IMR-90 (cell line): ENCODE measurements at regions not wholly inside any gene's neighbourhood (a gene's known extent, or its start where the extent isn't known, plus 50 kb on each side); places are given as distances from the start of the nearest gene placed in this dataset. TPM values are rescaled to one million over a fixed set of nuclear protein-coding genes. Genes with fewer than 3 reads are reported as not detected.

Experiments
- ATAC-seq: fragments of 200-7000 bp; cut with Tn5 transposase; 2 replicates; pipeline ENCODE4 v1.9.1; 2020; ENCODE audit warnings: low read depth, mild to moderate bottlenecking, moderate library complexity
- BruUV-seq: library from RNA; stranded (reverse); fragments of 400-500 nt; replicated peaks from 2 replicates; lab custom pipeline; 2021; lab: Mats Ljungman, UMichigan
- CTCF ChIA-PET: fragments of 300-600 bp; formaldehyde crosslinking; extraction: SDS; loops from one replicate; lab custom pipeline; 2021; ENCODE audit warnings: antibody characterized with exemption; lab: Yijun Ruan, JAX
- POLR2A ChIA-PET: fragments of 300-600 bp; sonication (Branson Sonifier 250); formaldehyde crosslinking; loops from one replicate; lab custom pipeline; 2022; ENCODE audit warnings: antibody characterized with exemption; ENCODE audit not compliant: unreplicated experiment; lab: Charles Lee
- DNase-seq: peaks from one replicate; pipeline ENCODE4 v3.0.0; 2013
- H2AFZ ChIP-seq: replicated peaks from 2 replicates; pipeline ENCODE3; 2013; ENCODE audit warnings: low read length, mild to moderate bottlenecking; ENCODE audit not compliant: poor library complexity
- H2AK5ac ChIP-seq: 2 replicates; pipeline ENCODE4 v1.6.1; 2013; ENCODE audit warnings: low read depth, low read length, inconsistent platforms
- H2AK9ac ChIP-seq: replicated peaks from 2 replicates; pipeline ENCODE3; 2013; ENCODE audit warnings: mild to moderate bottlenecking, low read depth, low read length, moderate library complexity; ENCODE audit not compliant: poor library complexity
- H2BK120ac ChIP-seq: 2 replicates; pipeline ENCODE4 v1.6.1; 2013; ENCODE audit warnings: low read depth, low read length, inconsistent platforms
- H2BK15ac ChIP-seq: 3 replicates; pipeline ENCODE4 v1.6.1; 2013; ENCODE audit warnings: low read depth, low read length, inconsistent platforms
- H2BK20ac ChIP-seq: 2 replicates; pipeline ENCODE4 v1.6.1; 2013; ENCODE audit warnings: low read depth, mild to moderate bottlenecking, inconsistent platforms, low read length, moderate library complexity
- H2BK5ac ChIP-seq: 2 replicates; pipeline ENCODE4 v1.6.1; 2013; ENCODE audit warnings: mild to moderate bottlenecking, low read depth, low read length, inconsistent platforms; ENCODE audit not compliant: poor library complexity, severe bottlenecking
- H3K14ac ChIP-seq: replicated peaks from 2 replicates; pipeline ENCODE4 v1.6.1; 2013; ENCODE audit warnings: low read depth, low read length, inconsistent platforms
- H3K18ac ChIP-seq: 2 replicates; pipeline ENCODE4 v1.6.1; 2013; ENCODE audit warnings: low read depth, low read length, control low read depth
- H3K23ac ChIP-seq: 2 replicates; pipeline ENCODE4 v1.6.1; 2013; ENCODE audit warnings: low read depth, low read length, inconsistent platforms
- H3K27ac ChIP-seq: 2 replicates; pipeline ENCODE4 v1.5.1; 2013; ENCODE audit warnings: mild to moderate bottlenecking, control low read depth, low read length; ENCODE audit not compliant: insufficient read depth
- H3K27me3 ChIP-seq: 2 replicates; pipeline ENCODE4 v1.6.1; 2013; ENCODE audit warnings: low read length; ENCODE audit not compliant: control insufficient read depth, insufficient read depth
- H3K36me3 ChIP-seq: 2 replicates; pipeline ENCODE4 v1.6.1; 2013; ENCODE audit warnings: low read length, mixed read lengths; ENCODE audit not compliant: control insufficient read depth, insufficient read depth
- H3K4ac ChIP-seq: 2 replicates; pipeline ENCODE4 v1.6.1; 2013; ENCODE audit warnings: low read depth, low read length, inconsistent platforms
- H3K4me1 ChIP-seq: 2 replicates; pipeline ENCODE4 v1.6.1; 2013; ENCODE audit warnings: low read length, mixed read lengths; ENCODE audit not compliant: control insufficient read depth, insufficient read depth
- H3K4me2 ChIP-seq: 2 replicates; pipeline ENCODE4 v1.6.1; 2013; ENCODE audit warnings: low read depth, mild to moderate bottlenecking, control low read depth, low read length, moderate library complexity
- H3K4me3 ChIP-seq: 2 replicates; pipeline ENCODE4 v1.5.1; 2013; ENCODE audit warnings: low read depth, mild to moderate bottlenecking, control low read depth, low read length, moderate library complexity; ENCODE audit not compliant: insufficient read depth
- H3K56ac ChIP-seq: 2 replicates; pipeline ENCODE4 v1.6.1; 2013; ENCODE audit warnings: low read length, inconsistent platforms; ENCODE audit not compliant: insufficient read depth; ENCODE audit errors: extremely low read depth
- H3K79me1 ChIP-seq, 2 experiments: 2 replicates each; pipeline ENCODE4 v1.6.1; 2013; ENCODE audit warnings: low read length in 2 of 2, inconsistent platforms in 1 of 2, low read depth in 1 of 2
- H3K9ac ChIP-seq: 2 replicates; pipeline ENCODE4 v1.6.1; 2013; ENCODE audit warnings: low read depth, low read length, control low read depth
- H3K9me1 ChIP-seq: 2 replicates; pipeline ENCODE4 v1.6.1; 2013; ENCODE audit warnings: low read length, inconsistent platforms; ENCODE audit not compliant: insufficient read depth
- H3K9me3 ChIP-seq: 2 replicates; pipeline ENCODE4 v1.6.1; 2013; ENCODE audit warnings: low read length; ENCODE audit not compliant: control insufficient read depth, insufficient read depth
- H4K20me1 ChIP-seq: 2 replicates; pipeline ENCODE4 v1.6.1; 2013; ENCODE audit warnings: low read length, inconsistent platforms; ENCODE audit not compliant: insufficient read depth
- H4K5ac ChIP-seq: 2 replicates; pipeline ENCODE4 v1.6.1; 2013; ENCODE audit warnings: mild to moderate bottlenecking, low read depth, low read length, control low read depth
- H4K8ac ChIP-seq, 2 experiments: 2 replicates each; pipeline ENCODE4 v1.6.1; 2013; ENCODE audit warnings: low read depth in 2 of 2, low read length in 2 of 2, control low read depth in 1 of 2, inconsistent platforms in 1 of 2
- H4K91ac ChIP-seq: 2 replicates; pipeline ENCODE4 v1.6.1; 2013; ENCODE audit warnings: low read depth, low read length, inconsistent platforms; ENCODE audit not compliant: insufficient read depth
- CEBPB ChIP-seq: IDR thresholded peaks from 2 replicates; pipeline ENCODE4 v1.6.1; 2012; ENCODE audit warnings: low read depth, low read length, improper control_type of control experiment
- FOS ChIP-seq: fragments of 150-350 bp; IDR thresholded peaks from 2 replicates; pipeline ENCODE4 v1.6.1; 2016; ENCODE audit warnings: low read depth, low read length
- MAFK ChIP-seq: IDR thresholded peaks from 2 replicates; pipeline ENCODE4 v1.6.1; 2012; ENCODE audit warnings: low read depth, low read length, improper control_type of control experiment
- NFE2L2 ChIP-seq: fragments of 150-350 bp; IDR thresholded peaks from 2 replicates; pipeline ENCODE4 v1.6.1; 2016; ENCODE audit warnings: low read depth, mild to moderate bottlenecking, low read length
- POLR2A ChIP-seq: IDR thresholded peaks from 2 replicates; pipeline ENCODE4 v1.6.1; 2012; ENCODE audit warnings: mild to moderate bottlenecking, low read depth, low read length
- RAD21 ChIP-seq: IDR thresholded peaks from 2 replicates; pipeline ENCODE4 v1.6.1; 2012; ENCODE audit warnings: low read length, improper control_type of control experiment
- SMC3 ChIP-seq: fragments of 150-350 bp; IDR thresholded peaks from 2 replicates; pipeline ENCODE4 v1.6.1; 2016; ENCODE audit warnings: low read depth, mild to moderate bottlenecking, antibody characterized with exemption, low read length, moderate library complexity
- WGBS, 2 experiments: methylation state at CpG; one replicate each; pipeline versions ENCODE4 v1.1.5 to v1.1.7; 2013; ENCODE audit warnings: missing lambda C conversion rate in 2 of 2; ENCODE audit not compliant: insufficient read length in 1 of 2; ENCODE audit errors: extremely low coverage in 2 of 2; 5-methylcytosine and 5-hydroxymethylcytosine counted together
- dilution Hi-C: fragments of 300-500 bp; cut with HindIII; formaldehyde crosslinking; loops from one replicate; pipeline ENCODE4 v1.14.3; 2018; ENCODE audit warnings: low sequenced_read_pairs; ENCODE audit not compliant: unreplicated experiment
- in situ Hi-C: fragments of 300-500 bp; cut with MboI; formaldehyde crosslinking; loops from 3 replicates; pipeline ENCODE4 v1.14.3; 2019; ENCODE audit warnings: low sequenced_read_pairs, inconsistent platforms, mixed read lengths
- intact Hi-C: fragments of 100-400 bp; cut with micrococcal nuclease; formaldehyde crosslinking; loops from 2 replicates; pipeline ENCODE4 v1.10.0; 2022
- microRNA-seq, 2 experiments: library from miRNA; stranded (forward) in 1 of 2; unstranded in 1 of 2; fragments of 10-50 nt in 1 of 2; fragments of <30 nt in 1 of 2; gene quantifications in 1 of 2; microRNA quantifications in 1 of 2; one replicate each; pipeline versions ENCODE3 to v1.1.0; 2013 to 2020; ENCODE audit not compliant: insufficient read depth in 1 of 2, insufficient read length in 1 of 2, unreplicated experiment in 1 of 2
- small RNA-seq, 5 experiments: library from RNA; depleted of rRNA; stranded (forward); fragments of <200 nt; gene quantifications; one replicate each; pipeline ENCODE3, GENCODE V24; 2012

DNA sequence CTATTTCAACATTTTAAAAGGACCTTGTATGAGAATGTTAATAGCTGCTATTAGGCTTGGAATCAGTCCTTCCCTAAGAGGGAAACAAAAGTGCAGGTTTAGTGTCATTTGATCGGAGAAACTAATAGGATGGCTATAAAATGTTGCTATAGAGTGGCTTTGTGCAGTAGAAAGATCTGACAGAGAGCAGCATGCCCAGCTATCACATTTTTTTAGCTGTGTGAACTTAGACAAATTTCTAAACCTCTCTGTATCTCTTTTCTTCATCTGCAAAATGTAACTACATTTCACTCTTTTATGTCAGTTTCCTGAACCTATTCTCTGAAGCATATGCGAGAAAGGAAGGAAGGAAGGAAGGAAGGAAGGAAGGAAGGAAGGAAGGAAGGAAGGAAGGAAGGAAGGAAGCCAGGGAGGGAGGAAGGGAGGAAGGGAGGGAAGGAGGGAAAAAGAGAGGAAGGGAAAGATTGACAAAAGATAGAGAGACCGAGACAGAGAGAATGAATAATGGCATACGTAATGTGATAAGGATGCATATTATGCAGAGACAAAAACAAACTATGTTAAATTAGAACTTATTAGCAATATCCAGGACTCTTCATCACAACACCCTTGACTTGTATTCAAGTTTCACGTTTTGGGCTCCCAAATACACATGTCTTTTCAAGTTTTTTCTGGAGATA, 52.6 kb upstream of the CDH8 start:
- H3K9me1 ChIP-seq, result no peaks in the 10 kb centered on the region
- dilution Hi-C loops, result no loop called here
- no peak overlapping the region for H2BK15ac ChIP-seq

More for the DNA sequence above, 52.6 kb upstream of the CDH8 start:
- H4K5ac ChIP-seq, result no peak overlapping the region
- ChIA-PET POLR2A (no interaction called here), CTCF (no interaction called here)
- ATAC-seq (no peak), DNase-seq (no peak)
- no CpG with 5 or more reads among the region's 5 CpGs for WGBS, 2 experiments
- no peak overlapping the region for H2AFZ ChIP-seq
- H3K4me1 ChIP-seq, result no peaks in the 10 kb centered on the region
- H2BK120ac ChIP-seq, result no peak overlapping the region
- no peak overlapping the region for H2BK5ac ChIP-seq
- no peak for TF ChIP-seq MAFK
- TF ChIP-seq FOS, result no peak
- no peak for TF ChIP-seq POLR2A
- TF ChIP-seq SMC3, result no peak
- TF ChIP-seq RAD21, result no peak
- no peak for TF ChIP-seq NFE2L2
- no peak for TF ChIP-seq CEBPB
- H4K20me1 ChIP-seq, result no peaks in the 10 kb centered on the region
- no peak overlapping the region for H3K9ac ChIP-seq
- H3K4me2 ChIP-seq, result no peak overlapping the region
- H2AK5ac ChIP-seq, result no peak overlapping the region
- H2AK9ac ChIP-seq, result no peak overlapping the region
- no peaks in the 10 kb centered on the region for H3K27me3 ChIP-seq
- no peak overlapping the region for H4K8ac ChIP-seq
- no peaks in the 10 kb centered on the region for H3K36me3 ChIP-seq
- intact Hi-C loops, result no loop called here
- H4K91ac ChIP-seq, result no peak overlapping the region
- H3K9me3 ChIP-seq, result no peaks in the 10 kb centered on the region
- H3K27ac ChIP-seq, result no peak overlapping the region
- H3K79me1 ChIP-seq, result no peaks in the 10 kb centered on the region
- no peak overlapping the region for H3K56ac ChIP-seq
- H3K14ac ChIP-seq, result no peak overlapping the region
- no peak overlapping the region for H3K4me3 ChIP-seq
- no peak overlapping the region for H3K4ac ChIP-seq
- BruUV-seq, result no TSS peak
- H3K18ac ChIP-seq, result no peak overlapping the region
- in situ Hi-C loops, result no loop called here
- no peak overlapping the region for H3K23ac ChIP-seq
- no peak overlapping the region for H2BK20ac ChIP-seq

Small RNA genes lying in the stretch of these regions (microRNA-seq; reads per million reads assigned to microRNA genes)
- not detected for gene AC009101.1 (ENCODE audit: insufficient read depth, insufficient read length)
- not detected for gene AC009161.2 (ENCODE audit: insufficient read depth, insufficient read length)
- gene AC018846.1 (ENCODE audit: insufficient read depth, insufficient read length), result not detected
- not detected for gene AC138305.3 (ENCODE audit: insufficient read depth, insufficient read length)
- gene RNU6-21P (ENCODE audit: insufficient read depth, insufficient read length), result not detected

Small RNA genes lying in the stretch of these regions (small RNA-seq; reads per million reads assigned to genes)
- gene AC009101.1, result 0 reads per million in 5 experiments
- gene AC009161.2, result 0 reads per million in 5 experiments
- gene AC018846.1, result 0 reads per million in 5 experiments
- gene AC138305.3, result 0 to 0.08 (median 0) reads per million in 5 experiments
- 0 to 4.2 (median 0) reads per million in 5 experiments for gene RNU6-21P
